ENCODE measurements at regions not wholly inside any gene's neighbourhood (a gene's known extent, or its start where the extent isn't known, plus 50 kb on each side); places are given as distances from the start of the nearest gene placed in this dataset.
"Not testable (repeated sequence)": the region's sequence is repeated elsewhere in the genome, so short reads cannot be mapped to it uniquely, and the experiment has no call there.

GRCh38 chr2:87539151-87539943 is 208.5 kb upstream of the PLGLB2 start:
- not testable (repeated sequence) for H3K27ac ChIP-seq (ENCODE audit: low read depth, low read length); H3K4me1 ChIP-seq (ENCODE audit: control insufficient read depth, insufficient read depth, low read length, unreplicated experiment); H2AFZ ChIP-seq (ENCODE audit: low read length, unreplicated experiment); H3K79me2 ChIP-seq (ENCODE audit: control insufficient read depth, insufficient read depth, low read length, unreplicated experiment); H3K4me3 ChIP-seq (ENCODE audit: low read depth, low read length); H3K36me3 ChIP-seq (ENCODE audit: insufficient read depth, low read length); H3K27me3 ChIP-seq (ENCODE audit: insufficient read depth, low read length)

DNA sequence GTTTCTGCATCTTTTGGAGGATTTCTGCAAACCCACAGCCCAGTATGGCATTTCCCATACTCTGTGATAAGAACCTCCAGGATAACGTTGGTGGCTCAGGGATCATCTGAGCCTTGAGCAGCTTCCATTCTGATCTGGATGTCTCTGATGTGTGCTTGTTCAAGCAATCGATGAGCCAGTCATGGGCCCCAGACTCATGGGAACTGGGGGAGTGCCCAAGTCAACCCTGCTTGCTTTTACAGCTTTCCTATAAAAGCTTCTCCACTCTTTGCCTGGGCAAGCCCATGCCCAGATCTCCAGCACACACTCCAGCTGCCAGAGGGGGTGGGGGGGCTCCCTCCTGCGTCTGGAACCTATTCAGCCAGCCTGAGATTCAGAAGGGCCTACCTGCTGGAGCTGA is 207.6 kb upstream of the PLGLB2 start:
- not testable (repeated sequence) for H3K27ac ChIP-seq (ENCODE audit: low read depth, low read length); H3K79me2 ChIP-seq (ENCODE audit: control insufficient read depth, insufficient read depth, low read length, unreplicated experiment); H3K36me3 ChIP-seq (ENCODE audit: insufficient read depth, low read length); H3K4me1 ChIP-seq (ENCODE audit: control insufficient read depth, insufficient read depth, low read length, unreplicated experiment); H3K27me3 ChIP-seq (ENCODE audit: insufficient read depth, low read length); H2AFZ ChIP-seq (ENCODE audit: low read length, unreplicated experiment); H3K4me3 ChIP-seq (ENCODE audit: low read depth, low read length)

GRCh38 chr2:87542599-87543174 is 205.2 kb upstream of the PLGLB2 start:
- not testable (repeated sequence) for H3K27me3 ChIP-seq (ENCODE audit: insufficient read depth, low read length); H3K4me3 ChIP-seq (ENCODE audit: low read depth, low read length); H2AFZ ChIP-seq (ENCODE audit: low read length, unreplicated experiment); H3K36me3 ChIP-seq (ENCODE audit: insufficient read depth, low read length); H3K4me1 ChIP-seq (ENCODE audit: control insufficient read depth, insufficient read depth, low read length, unreplicated experiment); H3K79me2 ChIP-seq (ENCODE audit: control insufficient read depth, insufficient read depth, low read length, unreplicated experiment); H3K27ac ChIP-seq (ENCODE audit: low read depth, low read length)

DNA sequence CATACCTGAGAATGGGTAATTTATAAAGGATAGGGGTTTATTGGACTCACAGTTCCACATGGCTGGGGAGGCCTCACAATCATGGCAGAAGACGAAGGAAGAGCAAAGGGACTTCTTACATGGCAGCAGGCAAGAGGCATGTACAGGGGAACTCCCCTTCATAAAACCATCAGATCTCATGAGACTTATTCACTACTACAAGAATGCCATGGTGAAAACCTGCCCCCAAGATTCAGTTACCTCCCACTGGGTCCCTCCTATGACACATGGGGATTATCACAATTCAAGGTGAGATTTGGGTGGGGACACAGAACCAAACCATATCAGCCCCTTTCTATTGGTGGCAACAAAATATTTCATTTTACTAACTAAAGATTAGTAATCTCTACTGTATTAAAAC is 204.1 kb upstream of the PLGLB2 start:
- not testable (repeated sequence) for H3K79me2 ChIP-seq (ENCODE audit: control insufficient read depth, insufficient read depth, low read length, unreplicated experiment); H3K4me3 ChIP-seq (ENCODE audit: low read depth, low read length); H3K27ac ChIP-seq (ENCODE audit: low read depth, low read length); H3K36me3 ChIP-seq (ENCODE audit: insufficient read depth, low read length); H2AFZ ChIP-seq (ENCODE audit: low read length, unreplicated experiment); H3K4me1 ChIP-seq (ENCODE audit: control insufficient read depth, insufficient read depth, low read length, unreplicated experiment); H3K27me3 ChIP-seq (ENCODE audit: insufficient read depth, low read length)

- H3K4me1 ChIP-seq (ENCODE audit: control insufficient read depth, insufficient read depth, low read length, unreplicated experiment); H3K36me3 ChIP-seq (ENCODE audit: insufficient read depth, low read length); H3K4me3 ChIP-seq (ENCODE audit: low read depth, low read length); H3K79me2 ChIP-seq (ENCODE audit: control insufficient read depth, insufficient read depth, low read length, unreplicated experiment); H3K27ac ChIP-seq (ENCODE audit: low read depth, low read length); H2AFZ ChIP-seq (ENCODE audit: low read length, unreplicated experiment); H3K27me3 ChIP-seq (ENCODE audit: insufficient read depth, low read length): not testable (repeated sequence)
Observed at GRCh38 chr2:87547106-87547505, 200.8 kb upstream of the PLGLB2 start.

- H3K4me1 ChIP-seq (ENCODE audit: control insufficient read depth, insufficient read depth, low read length, unreplicated experiment); H3K4me3 ChIP-seq (ENCODE audit: low read depth, low read length); H2AFZ ChIP-seq (ENCODE audit: low read length, unreplicated experiment); H3K79me2 ChIP-seq (ENCODE audit: control insufficient read depth, insufficient read depth, low read length, unreplicated experiment); H3K27me3 ChIP-seq (ENCODE audit: insufficient read depth, low read length); H3K27ac ChIP-seq (ENCODE audit: low read depth, low read length); H3K36me3 ChIP-seq (ENCODE audit: insufficient read depth, low read length): not testable (repeated sequence)
Observed at GRCh38 chr2:87547966-87548365, 199.9 kb upstream of the PLGLB2 start.

- not testable (repeated sequence) for H2AFZ ChIP-seq (ENCODE audit: low read length, unreplicated experiment); H3K79me2 ChIP-seq (ENCODE audit: control insufficient read depth, insufficient read depth, low read length, unreplicated experiment); H3K27me3 ChIP-seq (ENCODE audit: insufficient read depth, low read length); H3K27ac ChIP-seq (ENCODE audit: low read depth, low read length); H3K4me1 ChIP-seq (ENCODE audit: control insufficient read depth, insufficient read depth, low read length, unreplicated experiment); H3K36me3 ChIP-seq (ENCODE audit: insufficient read depth, low read length); H3K4me3 ChIP-seq (ENCODE audit: low read depth, low read length)
Observed at GRCh38 chr2:87548681-87549536, 199.0 kb upstream of the PLGLB2 start.

DNA sequence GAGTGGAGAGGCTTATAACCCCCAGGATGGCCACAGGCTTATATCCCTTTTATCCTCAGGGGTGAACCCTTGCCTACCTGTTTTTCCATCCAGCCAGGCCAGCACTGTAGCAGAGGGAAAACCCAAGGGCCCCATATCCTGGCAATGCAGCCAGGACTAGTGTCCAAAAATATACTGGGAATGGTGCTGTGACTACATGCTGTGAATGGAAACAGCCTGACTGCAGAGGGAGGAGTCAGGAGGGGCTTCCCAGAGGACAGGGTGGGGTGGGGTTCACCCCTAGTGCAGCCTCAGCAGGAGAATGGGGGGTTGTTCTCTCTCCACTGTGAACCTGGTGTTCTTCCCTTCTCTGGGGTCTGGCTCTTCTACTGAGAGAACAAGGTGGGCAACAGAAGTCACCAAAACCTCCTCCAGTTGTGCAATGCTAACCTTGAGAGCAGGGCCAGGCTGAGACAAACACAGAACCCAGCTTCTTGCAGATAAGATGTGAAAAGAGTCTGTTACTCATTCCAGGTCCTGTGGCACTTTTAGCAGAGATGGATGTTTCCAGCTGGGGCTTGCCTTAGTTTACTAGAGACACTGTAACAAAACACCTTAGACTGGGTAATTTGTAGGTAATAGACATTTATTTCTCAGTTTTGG is 198.2 kb upstream of the PLGLB2 start:
- not testable (repeated sequence) for H3K27ac ChIP-seq (ENCODE audit: low read depth, low read length); H3K4me3 ChIP-seq (ENCODE audit: low read depth, low read length); H3K79me2 ChIP-seq (ENCODE audit: control insufficient read depth, insufficient read depth, low read length, unreplicated experiment); H3K4me1 ChIP-seq (ENCODE audit: control insufficient read depth, insufficient read depth, low read length, unreplicated experiment); H3K27me3 ChIP-seq (ENCODE audit: insufficient read depth, low read length); H3K36me3 ChIP-seq (ENCODE audit: insufficient read depth, low read length); H2AFZ ChIP-seq (ENCODE audit: low read length, unreplicated experiment)

- not testable (repeated sequence) for H3K27me3 ChIP-seq (ENCODE audit: insufficient read depth, low read length); H3K79me2 ChIP-seq (ENCODE audit: control insufficient read depth, insufficient read depth, low read length, unreplicated experiment); H3K27ac ChIP-seq (ENCODE audit: low read depth, low read length)
Observed at GRCh38 chr2:87554678-87555077, 193.2 kb upstream of the PLGLB2 start.

DNA sequence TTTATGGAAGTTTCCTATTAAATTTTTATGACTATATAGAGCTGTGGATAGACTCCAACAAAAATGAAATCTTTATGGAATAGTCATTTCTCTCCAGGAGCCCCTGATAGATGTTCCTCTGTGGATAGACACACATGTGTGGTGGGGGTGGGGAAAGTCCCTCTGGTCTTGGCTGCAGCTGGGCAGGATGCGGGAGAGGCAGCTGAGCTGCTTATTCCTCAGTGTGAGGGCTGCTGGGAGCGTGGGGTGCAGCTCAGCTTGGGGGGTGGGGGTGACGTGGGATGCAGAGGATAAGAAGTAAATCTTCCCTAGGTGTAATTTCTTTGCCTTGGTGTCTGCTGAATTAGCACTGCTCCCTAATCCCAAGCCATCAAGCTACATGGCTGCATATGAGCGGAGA is 192.8 kb upstream of the PLGLB2 start:
- not testable (repeated sequence) for H3K4me3 ChIP-seq (ENCODE audit: low read depth, low read length); H3K27me3 ChIP-seq (ENCODE audit: insufficient read depth, low read length); H3K79me2 ChIP-seq (ENCODE audit: control insufficient read depth, insufficient read depth, low read length, unreplicated experiment); H2AFZ ChIP-seq (ENCODE audit: low read length, unreplicated experiment); H3K27ac ChIP-seq (ENCODE audit: low read depth, low read length); H3K4me1 ChIP-seq (ENCODE audit: control insufficient read depth, insufficient read depth, low read length, unreplicated experiment); H3K36me3 ChIP-seq (ENCODE audit: insufficient read depth, low read length)

More at GRCh38 chr2:87554678-87555077, 193.2 kb upstream of the PLGLB2 start:
- not testable (repeated sequence) for H3K4me1 ChIP-seq (ENCODE audit: control insufficient read depth, insufficient read depth, low read length, unreplicated experiment); H3K4me3 ChIP-seq (ENCODE audit: low read depth, low read length); H3K36me3 ChIP-seq (ENCODE audit: insufficient read depth, low read length); H2AFZ ChIP-seq (ENCODE audit: low read length, unreplicated experiment)

Data from ACC112 (cell line).